SK-N-SH (cell line): ENCODE measurements at regions not wholly inside any gene's neighbourhood (a gene's known extent, or its start where the extent isn't known, plus 50 kb on each side); places are given as distances from the start of the nearest gene placed in this dataset.
A peak's percentile ranks its signal among the peaks of the same experiment; 100 is the strongest.

Source experiments
- CTCF ChIA-PET: fragments of 300-600, 350-600 bp; formaldehyde crosslinking; extraction: SDS; loops from one replicate; lab custom pipeline; 2021; lab: Yijun Ruan, JAX
- POLR2A ChIA-PET: fragments of 350-600 bp; sonication (Branson Sonifier 250); formaldehyde crosslinking; extraction: SDS; loops from one replicate; lab custom pipeline; 2020; ENCODE audit warnings: antibody characterized with exemption, inconsistent platforms; lab: Yijun Ruan, JAX
- DNase-seq: peaks from one replicate; pipeline ENCODE4 v3.0.0; 2012
- H2AFZ ChIP-seq: fragments of 200-600 bp; sonication (generic); 2 replicates; pipeline ENCODE4 v1.8.1; 2016; ENCODE audit warnings: antibody characterized with exemption, mild to moderate bottlenecking, low read depth
- H3F3A ChIP-seq: fragments of 200-600 bp; sonication (generic); replicated peaks from 2 replicates; pipeline ENCODE3; 2016; ENCODE audit warnings: antibody characterized with exemption, mild to moderate bottlenecking; ENCODE audit not compliant: insufficient read depth
- H3K27ac ChIP-seq, 2 experiments: fragments of 200-500 bp in 1 of 2; fragments of 200-600 bp in 1 of 2; sonication (Bioruptor generic) in 1 of 2; sonication (generic), shearing (Covaris generic) in 1 of 2; 2 replicates each; pipeline versions ENCODE4 v1.5.1 to v1.6.1; 2014 to 2016; ENCODE audit warnings: low read depth in 2 of 2, inconsistent platforms in 1 of 2, low read length in 1 of 2, mild to moderate bottlenecking in 1 of 2, mixed read lengths in 1 of 2
- H3K27me3 ChIP-seq: fragments of 200-600 bp; sonication (generic), shearing (Covaris generic); 2 replicates; pipeline ENCODE4 v1.6.1; 2016; ENCODE audit warnings: mixed run types; ENCODE audit not compliant: insufficient read depth
- H3K36me3 ChIP-seq, 2 experiments: fragments of 200-500 bp in 1 of 2; fragments of 200-600 bp in 1 of 2; sonication (Bioruptor generic) in 1 of 2; sonication (generic) in 1 of 2; replicated peaks in 1 of 2; 2 replicates each; pipeline versions ENCODE3 to v1.5.1; 2014 to 2016; ENCODE audit warnings: low read length in 1 of 2, mild to moderate bottlenecking in 1 of 2; ENCODE audit not compliant: insufficient read depth in 2 of 2, control insufficient read depth in 1 of 2
- H3K4me1 ChIP-seq, 2 experiments: fragments of 200-500 bp in 1 of 2; fragments of 200-600 bp in 1 of 2; sonication (Bioruptor generic) in 1 of 2; sonication (generic), shearing (Covaris generic) in 1 of 2; 2 replicates each; pipeline versions ENCODE4 v1.5.1 to v1.6.1; 2014 to 2016; ENCODE audit warnings: low read depth in 1 of 2, low read length in 1 of 2, mixed run types in 1 of 2; ENCODE audit not compliant: insufficient read depth in 2 of 2, control insufficient read depth in 1 of 2
- H3K4me2 ChIP-seq: fragments of 200-600 bp; sonication (generic), shearing (Covaris generic); 2 replicates; pipeline ENCODE4 v1.6.1; 2017; ENCODE audit warnings: mixed run types
- H3K4me3 ChIP-seq, 2 experiments: fragments of 200-500 bp in 1 of 2; fragments of 200-600 bp in 1 of 2; sonication (Bioruptor generic) in 1 of 2; sonication (generic), shearing (Covaris generic) in 1 of 2; 2 replicates each; pipeline versions ENCODE4 v1.5.1 to v1.8.1; 2014 to 2016; ENCODE audit warnings: low read depth in 2 of 2, inconsistent platforms in 1 of 2, low read length in 1 of 2, mild to moderate bottlenecking in 1 of 2, mixed read lengths in 1 of 2, moderate library complexity in 1 of 2
- H3K79me2 ChIP-seq: fragments of 200-600 bp; sonication (generic); 2 replicates; pipeline ENCODE4 v1.8.1; 2017; ENCODE audit warnings: mild to moderate bottlenecking; ENCODE audit not compliant: insufficient read depth
- H3K9ac ChIP-seq: fragments of 200-600 bp; sonication (generic); 2 replicates; pipeline ENCODE4 v1.6.1; 2017; ENCODE audit warnings: mixed run types
- H3K9me2 ChIP-seq: fragments of 200-600 bp; sonication (generic); 2 replicates; pipeline ENCODE4 v1.6.1; 2017; ENCODE audit warnings: mixed run types
- H3K9me3 ChIP-seq: fragments of 200-600 bp; sonication (generic); 2 replicates; pipeline ENCODE4 v1.6.1; 2017; ENCODE audit warnings: mixed run types, mild to moderate bottlenecking, moderate library complexity
- H4K20me1 ChIP-seq: fragments of 200-600 bp; sonication (generic); 2 replicates; pipeline ENCODE4 v1.6.1; 2017; ENCODE audit warnings: mild to moderate bottlenecking, mixed run types; ENCODE audit not compliant: insufficient read depth
- EZH2phosphoT487 ChIP-seq: fragments of 200-600 bp; sonication (generic); IDR thresholded peaks from 2 replicates; pipeline ENCODE4 v1.6.1; 2017; ENCODE audit warnings: low read depth, mixed run types, mild to moderate bottlenecking, antibody characterized with exemption, moderate library complexity, borderline replicate concordance
- FOXM1 ChIP-seq: IDR thresholded peaks from 2 replicates; pipeline ENCODE4 v1.4.0; 2012; ENCODE audit warnings: low read depth, mild to moderate bottlenecking
- GATA2 ChIP-seq: sonication (generic); formaldehyde crosslinking; IDR thresholded peaks from 2 replicates; pipeline ENCODE4 v1.5.0; 2020; ENCODE audit warnings: mild to moderate bottlenecking, missing genetic modification reagents
- NFIC ChIP-seq: IDR thresholded peaks from 2 replicates; pipeline ENCODE4 v1.4.0; 2012; ENCODE audit warnings: borderline replicate concordance
- POLR2AphosphoS5 ChIP-seq: IDR thresholded peaks from 2 replicates; pipeline ENCODE4 v1.6.1; 2012; ENCODE audit warnings: low read depth, low read length
- RXRA ChIP-seq: IDR thresholded peaks from 2 replicates; pipeline ENCODE4 v1.4.0; 2012; ENCODE audit warnings: low read depth, mild to moderate bottlenecking, borderline replicate concordance
- TEAD4 ChIP-seq: IDR thresholded peaks from 2 replicates; pipeline ENCODE4 v1.4.0; 2012; ENCODE audit warnings: mild to moderate bottlenecking, borderline replicate concordance; ENCODE audit not compliant: insufficient read depth
- WGBS: methylation state at CpG from one replicate; pipeline ENCODE4 v1.1.6; 2017; ENCODE audit warnings: low lambda C conversion rate; 5-methylcytosine and 5-hydroxymethylcytosine counted together
- TF ChIP-seq, protein P1 (sequence below): fragments of 200-600 bp; sonication (generic); IDR thresholded peaks from 2 replicates; pipeline ENCODE4 v1.6.1; 2017; ENCODE audit warnings: antibody characterized with exemption, mild to moderate bottlenecking, moderate library complexity
- TF ChIP-seq, protein P2 (sequence below): IDR thresholded peaks from 2 replicates; pipeline ENCODE4 v1.4.0; 2012; ENCODE audit warnings: low read depth, borderline replicate concordance
- TF ChIP-seq, protein P3 (sequence below): fragments of 150-350 bp; IDR thresholded peaks from 2 replicates; pipeline ENCODE4 v1.6.1; 2016; ENCODE audit warnings: mild to moderate bottlenecking, low read depth, low read length
- TF ChIP-seq, protein P4 (sequence below): IDR thresholded peaks from 2 replicates; pipeline ENCODE4 v1.6.1; 2012; ENCODE audit warnings: mild to moderate bottlenecking, low read depth, low read length, moderate library complexity

DNA sequence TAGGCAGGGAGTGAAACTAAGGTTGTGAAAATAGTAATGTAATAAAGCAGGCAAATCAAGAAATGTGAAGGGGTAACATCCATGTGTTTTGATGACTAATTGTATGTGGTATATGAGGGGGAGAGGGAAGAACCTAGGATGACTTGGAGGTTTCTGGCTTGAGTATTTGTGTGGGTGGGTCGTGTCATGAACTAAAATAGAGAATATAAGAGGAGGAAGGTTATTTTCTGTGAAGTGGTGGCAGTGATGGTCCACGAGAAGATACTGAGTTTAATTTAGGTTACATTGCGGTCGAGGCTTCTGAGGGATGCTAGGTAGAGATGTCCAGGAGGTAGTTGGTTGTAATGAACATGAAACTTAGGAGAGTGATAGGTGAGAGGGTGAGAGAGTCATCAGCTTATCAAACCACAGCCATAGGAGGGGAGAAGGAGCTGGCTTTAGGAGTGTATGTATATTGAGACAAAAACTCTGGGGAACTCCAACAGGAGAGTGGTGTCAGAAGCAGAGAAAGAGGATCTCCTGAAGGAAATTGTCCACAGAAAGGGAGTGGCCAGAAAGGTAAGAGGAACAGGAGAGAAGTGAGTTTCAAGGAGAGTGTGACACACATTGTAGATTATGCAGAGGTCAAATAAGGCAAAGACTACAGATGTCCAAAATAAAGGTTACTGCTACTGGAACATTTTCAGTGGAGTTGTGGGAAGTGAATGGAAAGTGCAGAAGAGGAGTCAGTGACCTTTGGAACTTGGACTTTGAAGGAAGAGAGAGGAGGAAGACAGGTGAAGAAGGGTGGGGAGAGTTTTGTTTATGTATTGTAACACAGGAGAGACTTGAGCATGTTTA is 89.0 kb upstream of the MACF1 start:
- 80% methylated on average over 4 of the region's 4 CpGs for WGBS

DNA sequence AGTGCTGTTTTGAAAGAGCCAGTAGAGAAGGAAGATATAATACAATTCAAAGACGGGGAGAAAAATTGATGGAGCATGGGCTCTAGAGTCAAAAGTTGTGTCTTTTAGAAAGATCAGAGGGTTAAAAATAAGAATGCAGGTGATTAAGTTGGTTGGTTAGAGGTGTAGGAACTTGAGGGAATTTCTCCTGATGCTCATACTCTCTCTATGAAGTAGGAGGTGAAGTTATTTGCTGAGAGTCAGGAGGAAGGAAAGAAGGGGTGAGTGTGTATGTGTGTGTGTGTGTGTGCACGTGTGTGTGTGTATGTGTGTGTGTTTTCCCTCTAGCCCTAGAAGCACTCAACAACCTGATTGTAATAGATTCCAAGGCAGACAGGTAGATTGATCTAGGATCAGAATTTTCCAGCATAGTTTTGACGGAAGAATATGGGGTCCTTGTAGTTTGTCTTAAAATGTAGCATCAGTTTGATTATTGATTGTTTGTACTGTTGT is 88.3 kb upstream of the MACF1 start:
- Histone ChIP-seq H3K9me2 (no peaks in the 10 kb centered on the region), H3K4me2 (0 out of 2 replicates have a peak overlapping the region, but pooled peaks have one; percentile 4), H2AFZ (no peak overlapping the region), H3K4me1 (peaks cover 18 to 25% of the 10 kb centered on the region in 2 experiments; a peak in 3 of 4 replicates), H3K79me2 (peaks cover 100% of the 10 kb centered on the region), H3F3A (peaks cover 5% of the 10 kb centered on the region), H3K36me3 (no peaks in the 10 kb centered on the region), H3K9me3 (no peaks in the 10 kb centered on the region), H3K27ac (no peak overlapping the region), H4K20me1 (peaks cover 93% of the 10 kb centered on the region), H3K4me3 (no peak overlapping the region), H3K27me3 (no peaks in the 10 kb centered on the region), H3K9ac (no peak overlapping the region)
- ChIA-PET CTCF (interaction anchor here (1.9 kb wide), 1 partner anchor 142 kb away, joined by 5 read pairs; no protein-coding TSS in a partner anchor), POLR2A (no interaction called here)
- WGBS: 91% methylated on average over 3 of the region's 3 CpGs
- no peak for DNase-seq
- no peak for TF ChIP-seq RXRA
- TF ChIP-seq EZH2phosphoT487: no peak
- TF ChIP-seq, protein P1, sequence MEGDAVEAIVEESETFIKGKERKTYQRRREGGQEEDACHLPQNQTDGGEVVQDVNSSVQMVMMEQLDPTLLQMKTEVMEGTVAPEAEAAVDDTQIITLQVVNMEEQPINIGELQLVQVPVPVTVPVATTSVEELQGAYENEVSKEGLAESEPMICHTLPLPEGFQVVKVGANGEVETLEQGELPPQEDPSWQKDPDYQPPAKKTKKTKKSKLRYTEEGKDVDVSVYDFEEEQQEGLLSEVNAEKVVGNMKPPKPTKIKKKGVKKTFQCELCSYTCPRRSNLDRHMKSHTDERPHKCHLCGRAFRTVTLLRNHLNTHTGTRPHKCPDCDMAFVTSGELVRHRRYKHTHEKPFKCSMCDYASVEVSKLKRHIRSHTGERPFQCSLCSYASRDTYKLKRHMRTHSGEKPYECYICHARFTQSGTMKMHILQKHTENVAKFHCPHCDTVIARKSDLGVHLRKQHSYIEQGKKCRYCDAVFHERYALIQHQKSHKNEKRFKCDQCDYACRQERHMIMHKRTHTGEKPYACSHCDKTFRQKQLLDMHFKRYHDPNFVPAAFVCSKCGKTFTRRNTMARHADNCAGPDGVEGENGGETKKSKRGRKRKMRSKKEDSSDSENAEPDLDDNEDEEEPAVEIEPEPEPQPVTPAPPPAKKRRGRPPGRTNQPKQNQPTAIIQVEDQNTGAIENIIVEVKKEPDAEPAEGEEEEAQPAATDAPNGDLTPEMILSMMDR: no peak
- TF ChIP-seq, protein P2, sequence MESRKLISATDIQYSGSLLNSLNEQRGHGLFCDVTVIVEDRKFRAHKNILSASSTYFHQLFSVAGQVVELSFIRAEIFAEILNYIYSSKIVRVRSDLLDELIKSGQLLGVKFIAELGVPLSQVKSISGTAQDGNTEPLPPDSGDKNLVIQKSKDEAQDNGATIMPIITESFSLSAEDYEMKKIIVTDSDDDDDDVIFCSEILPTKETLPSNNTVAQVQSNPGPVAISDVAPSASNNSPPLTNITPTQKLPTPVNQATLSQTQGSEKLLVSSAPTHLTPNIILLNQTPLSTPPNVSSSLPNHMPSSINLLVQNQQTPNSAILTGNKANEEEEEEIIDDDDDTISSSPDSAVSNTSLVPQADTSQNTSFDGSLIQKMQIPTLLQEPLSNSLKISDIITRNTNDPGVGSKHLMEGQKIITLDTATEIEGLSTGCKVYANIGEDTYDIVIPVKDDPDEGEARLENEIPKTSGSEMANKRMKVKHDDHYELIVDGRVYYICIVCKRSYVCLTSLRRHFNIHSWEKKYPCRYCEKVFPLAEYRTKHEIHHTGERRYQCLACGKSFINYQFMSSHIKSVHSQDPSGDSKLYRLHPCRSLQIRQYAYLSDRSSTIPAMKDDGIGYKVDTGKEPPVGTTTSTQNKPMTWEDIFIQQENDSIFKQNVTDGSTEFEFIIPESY: no peak
- TF ChIP-seq, protein P3, sequence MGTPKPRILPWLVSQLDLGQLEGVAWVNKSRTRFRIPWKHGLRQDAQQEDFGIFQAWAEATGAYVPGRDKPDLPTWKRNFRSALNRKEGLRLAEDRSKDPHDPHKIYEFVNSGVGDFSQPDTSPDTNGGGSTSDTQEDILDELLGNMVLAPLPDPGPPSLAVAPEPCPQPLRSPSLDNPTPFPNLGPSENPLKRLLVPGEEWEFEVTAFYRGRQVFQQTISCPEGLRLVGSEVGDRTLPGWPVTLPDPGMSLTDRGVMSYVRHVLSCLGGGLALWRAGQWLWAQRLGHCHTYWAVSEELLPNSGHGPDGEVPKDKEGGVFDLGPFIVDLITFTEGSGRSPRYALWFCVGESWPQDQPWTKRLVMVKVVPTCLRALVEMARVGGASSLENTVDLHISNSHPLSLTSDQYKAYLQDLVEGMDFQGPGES: no peak
- no peak for TF ChIP-seq NFIC
- TF ChIP-seq, protein P4, sequence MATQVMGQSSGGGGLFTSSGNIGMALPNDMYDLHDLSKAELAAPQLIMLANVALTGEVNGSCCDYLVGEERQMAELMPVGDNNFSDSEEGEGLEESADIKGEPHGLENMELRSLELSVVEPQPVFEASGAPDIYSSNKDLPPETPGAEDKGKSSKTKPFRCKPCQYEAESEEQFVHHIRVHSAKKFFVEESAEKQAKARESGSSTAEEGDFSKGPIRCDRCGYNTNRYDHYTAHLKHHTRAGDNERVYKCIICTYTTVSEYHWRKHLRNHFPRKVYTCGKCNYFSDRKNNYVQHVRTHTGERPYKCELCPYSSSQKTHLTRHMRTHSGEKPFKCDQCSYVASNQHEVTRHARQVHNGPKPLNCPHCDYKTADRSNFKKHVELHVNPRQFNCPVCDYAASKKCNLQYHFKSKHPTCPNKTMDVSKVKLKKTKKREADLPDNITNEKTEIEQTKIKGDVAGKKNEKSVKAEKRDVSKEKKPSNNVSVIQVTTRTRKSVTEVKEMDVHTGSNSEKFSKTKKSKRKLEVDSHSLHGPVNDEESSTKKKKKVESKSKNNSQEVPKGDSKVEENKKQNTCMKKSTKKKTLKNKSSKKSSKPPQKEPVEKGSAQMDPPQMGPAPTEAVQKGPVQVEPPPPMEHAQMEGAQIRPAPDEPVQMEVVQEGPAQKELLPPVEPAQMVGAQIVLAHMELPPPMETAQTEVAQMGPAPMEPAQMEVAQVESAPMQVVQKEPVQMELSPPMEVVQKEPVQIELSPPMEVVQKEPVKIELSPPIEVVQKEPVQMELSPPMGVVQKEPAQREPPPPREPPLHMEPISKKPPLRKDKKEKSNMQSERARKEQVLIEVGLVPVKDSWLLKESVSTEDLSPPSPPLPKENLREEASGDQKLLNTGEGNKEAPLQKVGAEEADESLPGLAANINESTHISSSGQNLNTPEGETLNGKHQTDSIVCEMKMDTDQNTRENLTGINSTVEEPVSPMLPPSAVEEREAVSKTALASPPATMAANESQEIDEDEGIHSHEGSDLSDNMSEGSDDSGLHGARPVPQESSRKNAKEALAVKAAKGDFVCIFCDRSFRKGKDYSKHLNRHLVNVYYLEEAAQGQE: no peak
- TF ChIP-seq FOXM1: no peak
- no peak for TF ChIP-seq GATA2 (CRISPR knock-in tag)
- no peak for TF ChIP-seq POLR2AphosphoS5

More for the DNA sequence above, 89.0 kb upstream of the MACF1 start:
- POLR2A ChIA-PET: no interaction called here
- Histone ChIP-seq H3K79me2 (peaks cover 100% of the 10 kb centered on the region), H3K4me1 (peaks cover 18 to 27% of the 10 kb centered on the region in 2 experiments; a peak in 3 of 4 replicates), H3K36me3 (no peaks in the 10 kb centered on the region), H3K9ac (no peak overlapping the region), H3K27ac (no peak overlapping the region; a peak in 1 of 4 replicates), H3K9me3 (no peaks in the 10 kb centered on the region)
- CTCF ChIA-PET: interaction anchor here (0.8 kb wide), 1 partner anchor 9 kb away, joined by 3 read pairs; no protein-coding TSS in a partner anchor
- TF ChIP-seq, protein P2: no peak
- TF ChIP-seq TEAD4 (no peak), GATA2 (CRISPR knock-in tag) (no peak)
- TF ChIP-seq, all 33 proteins: peak for 0
- H3K4me3 ChIP-seq: no peak overlapping the region
- H3K9me2 ChIP-seq: no peaks in the 10 kb centered on the region
- no peak overlapping the region for H2AFZ ChIP-seq
- H3F3A ChIP-seq: peaks cover 11% of the 10 kb centered on the region
- peaks cover 87% of the 10 kb centered on the region for H4K20me1 ChIP-seq
- H3K27me3 ChIP-seq: no peaks in the 10 kb centered on the region
- no peak for DNase-seq
- H3K4me2 ChIP-seq: peak overlapping the region; percentile 4; the same call in 1 of the 2 replicates
